Activated CD4-positive, alpha-beta T cell treated with anti-CD3 and anti-CD28 coated beads for 24 hours (primary cell): ENCODE measurements at regions not wholly inside any gene's neighbourhood (a gene's known extent, or its start where the extent isn't known, plus 50 kb on each side); places are given as distances from the start of the nearest gene placed in this dataset.

ENCODE experiments used
- DNase-seq, 2 donors: peaks; one replicate each; pipeline ENCODE4 v3.0.0-alpha.2; 2020; ENCODE audit warnings: low read depth in 2 of 2

GRCh38 chr9:107210775-107211174 is 72.3 kb upstream of the RAD23B start:
- DNase-seq, result no peak

GRCh38 chr9:107211284-107211923 is 71.7 kb upstream of the RAD23B start:
- no peak for DNase-seq

GRCh38 chr9:107212613-107213012 is 70.5 kb upstream of the RAD23B start:
- no peak for DNase-seq

GRCh38 chr9:107213080-107213479 is 70.0 kb upstream of the RAD23B start:
- DNase-seq, result no peak

- no peak for DNase-seq
Observed at GRCh38 chr9:107213561-107214028, 69.5 kb upstream of the RAD23B start.

- DNase-seq, result no peak
Observed at GRCh38 chr9:107214381-107214780, 68.7 kb upstream of the RAD23B start.

- DNase-seq, result no peak
Observed at GRCh38 chr9:107214915-107215314, 68.2 kb upstream of the RAD23B start.

- DNase-seq, result no peak
Observed at GRCh38 chr9:107215381-107215780, 67.7 kb upstream of the RAD23B start.

GRCh38 chr9:107216329-107216728 is 66.8 kb upstream of the RAD23B start:
- no peak for DNase-seq

- no peak for DNase-seq
Observed at GRCh38 chr9:107218829-107219485, 64.1 kb upstream of the RAD23B start.

GRCh38 chr9:107219486-107220077 is 63.5 kb upstream of the RAD23B start:
- DNase-seq, result no peak

GRCh38 chr9:107221321-107221720 is 61.8 kb upstream of the RAD23B start:
- no peak for DNase-seq

- DNase-seq, result no peak
Observed at GRCh38 chr9:107222020-107222522, 61.0 kb upstream of the RAD23B start.

GRCh38 chr9:107223381-107223780 is 59.7 kb upstream of the RAD23B start:
- no peak for DNase-seq

GRCh38 chr9:107224252-107224651 is 58.8 kb upstream of the RAD23B start:
- DNase-seq, result no peak

GRCh38 chr9:107226421-107226820 is 56.7 kb upstream of the RAD23B start:
- DNase-seq, result no peak

- DNase-seq, result no peak
Observed at GRCh38 chr9:107227774-107228173, 55.3 kb upstream of the RAD23B start.

GRCh38 chr9:107228496-107229039 is 54.5 kb upstream of the RAD23B start:
- DNase-seq, result no peak

GRCh38 chr9:107229241-107229741 is 53.8 kb upstream of the RAD23B start:
- DNase-seq, result no peak
